Lung (tissue), 11 donors: ENCODE measurements at regions not wholly inside any gene's neighbourhood (a gene's known extent, or its start where the extent isn't known, plus 50 kb on each side); places are given as distances from the start of the nearest gene placed in this dataset.

Experiments
- ATAC-seq: fragments of 200-7000 bp; cut with Tn5 transposase; one replicate; pipeline ENCODE4 v1.9.1; 2020; ENCODE audit warnings: moderate number of reproducible peaks; ENCODE audit not compliant: insufficient read depth, low FRiP score
- DNase-seq, 3 donors: peaks; one replicate each; pipeline ENCODE4 v3.0.0-alpha.2; 2013 to 2017
- H3K27ac ChIP-seq, 2 donors: one replicate each; pipeline ENCODE4 v1.5.1; 2013; ENCODE audit warnings: mild to moderate bottlenecking in 2 of 2, moderate library complexity in 2 of 2, control low read depth in 1 of 2, inconsistent platforms in 1 of 2, low read depth in 1 of 2, low read length in 1 of 2
- H3K27me3 ChIP-seq, 3 donors: one replicate each; pipeline ENCODE4 v1.5.1; 2013; ENCODE audit warnings: low read length in 2 of 3; ENCODE audit not compliant: control insufficient read depth in 3 of 3, insufficient read depth in 3 of 3
- H3K36me3 ChIP-seq, 4 donors: one replicate each; pipeline ENCODE4 v1.5.1; 2013; ENCODE audit warnings: low read length in 4 of 4, mild to moderate bottlenecking in 1 of 4, moderate library complexity in 1 of 4; ENCODE audit not compliant: control insufficient read depth in 4 of 4, insufficient read depth in 4 of 4
- H3K4me1 ChIP-seq, 5 donors: one replicate each; pipeline ENCODE4 v1.5.1; 2013; ENCODE audit warnings: low read length in 5 of 5, mild to moderate bottlenecking in 2 of 5, moderate library complexity in 1 of 5; ENCODE audit not compliant: control insufficient read depth in 5 of 5, insufficient read depth in 5 of 5
- H3K4me3 ChIP-seq: one replicate; pipeline ENCODE4 v1.5.1; 2013; ENCODE audit warnings: mild to moderate bottlenecking, control low read depth, moderate library complexity
- H3K9ac ChIP-seq, 2 donors: one replicate each; pipeline ENCODE4 v1.5.1; 2013; ENCODE audit warnings: low read length in 2 of 2, control low read depth in 1 of 2; ENCODE audit not compliant: insufficient read depth in 1 of 2
- H3K9me3 ChIP-seq, 4 donors: one replicate each; pipeline ENCODE4 v1.5.1; 2013; ENCODE audit warnings: low read length in 3 of 4, mild to moderate bottlenecking in 1 of 4, moderate library complexity in 1 of 4; ENCODE audit not compliant: control insufficient read depth in 4 of 4, insufficient read depth in 3 of 4
- CTCF ChIP-seq: IDR thresholded peaks from 2 replicates; pipeline ENCODE4 v1.5.1; 2012; ENCODE audit warnings: mild to moderate bottlenecking; ENCODE audit errors: control extremely low read depth, extremely low read depth
- WGBS, 2 donors: extraction: QIAGEN DNeasy Blood & Tissue Kit; methylation state at CpG; one replicate each; pipeline ENCODE4 v1.1.7; 2013; 5-methylcytosine and 5-hydroxymethylcytosine counted together
- donor health status: control.
- donor health status: control.
- donor health status: Bipolar disorder and iron deficiency.
- donor health status: healthy.
- donor health status: DM: yes; HTN: yes; CAD: no.

- Histone ChIP-seq H3K4me1 (no peaks in the 10 kb centered on the region), H3K4me3 (no peak overlapping the region), H3K27ac (no peak overlapping the region), H3K9ac (no peak overlapping the region), H3K9me3 (peaks cover 0 to 3% (median 0%) of the 10 kb centered on the region in 4 donors), H3K27me3 (no peaks in the 10 kb centered on the region), H3K36me3 (no peaks in the 10 kb centered on the region)
- ATAC-seq (no peak), DNase-seq (no peak)
- WGBS, 2 donors: 87 to 91% methylated on average over 3 of the region's 3 CpGs
- no peak for TF ChIP-seq CTCF
Measured at GRCh38 chr13:99800011-99800410, 171.6 kb downstream of the ZIC5 start.

- TF ChIP-seq CTCF: no peak
- Histone ChIP-seq H3K9ac (no peak overlapping the region), H3K27ac (no peak overlapping the region), H3K9me3 (peaks cover 0 to 1% (median 0%) of the 10 kb centered on the region in 4 donors), H3K27me3 (no peaks in the 10 kb centered on the region), H3K36me3 (no peaks in the 10 kb centered on the region), H3K4me3 (no peak overlapping the region), H3K4me1 (no peaks in the 10 kb centered on the region)
- WGBS, 2 donors: 79 to 83% methylated on average over 4 of the region's 4 CpGs
- ATAC-seq: no peak
- DNase-seq: no peak
Measured at GRCh38 chr13:99798756-99799155, 172.8 kb downstream of the ZIC5 start.

GRCh38 chr13:99797691-99798090 is 173.9 kb downstream of the ZIC5 start:
- no peak for TF ChIP-seq CTCF
- Histone ChIP-seq H3K27ac (no peak overlapping the region), H3K9ac (no peak overlapping the region), H3K4me1 (no peaks in the 10 kb centered on the region), H3K36me3 (no peaks in the 10 kb centered on the region), H3K4me3 (no peak overlapping the region), H3K27me3 (no peaks in the 10 kb centered on the region), H3K9me3 (no peaks in the 10 kb centered on the region)
- DNase-seq (no peak), ATAC-seq (no peak)
- 55 to 60% methylated on average over 2 of the region's 2 CpGs for WGBS, 2 donors

- H3K9ac ChIP-seq: no peak overlapping the region
- no peak for TF ChIP-seq CTCF
- peak; percentile 66 to 86 (median 71) for DNase-seq
Measured at GRCh38 chr13:99796175-99796819, 175.3 kb downstream of the ZIC5 start.

More at GRCh38 chr13:99796175-99796819, 175.3 kb downstream of the ZIC5 start:
- no peak for ATAC-seq
- H3K9me3 ChIP-seq: no peaks in the 10 kb centered on the region
- no peaks in the 10 kb centered on the region for H3K27me3 ChIP-seq
- no peaks in the 10 kb centered on the region for H3K36me3 ChIP-seq
- H3K4me1 ChIP-seq: no peaks in the 10 kb centered on the region
- no peak overlapping the region for H3K4me3 ChIP-seq
- H3K27ac ChIP-seq: no peak overlapping the region
